Smooth muscle cell (in vitro differentiated cells): ENCODE measurements at regions not wholly inside any gene's neighbourhood (a gene's known extent, or its start where the extent isn't known, plus 50 kb on each side); places are given as distances from the start of the nearest gene placed in this dataset.
"Not testable (repeated sequence)": the region's sequence is repeated elsewhere in the genome, so short reads cannot be mapped to it uniquely, and the experiment has no call there.

ENCODE experiments used
- DNase-seq: peaks from one replicate; lab custom pipeline; 2025; ENCODE audit not compliant: unreplicated experiment; lab: John Stamatoyannopoulos, UW
- H2AFZ ChIP-seq: fragments of 200-600 bp; sonication (generic); 2 replicates; pipeline ENCODE4 v1.6.0; 2016; ENCODE audit warnings: antibody characterized with exemption, low read depth, mild to moderate bottlenecking
- H3F3A ChIP-seq: fragments of 200-600 bp; sonication (generic); 2 replicates; pipeline ENCODE4 v1.6.0; 2017; ENCODE audit warnings: antibody characterized with exemption, low read depth
- H3K27ac ChIP-seq: fragments of 200-600 bp; sonication (generic); 2 replicates; pipeline ENCODE4 v1.5.1; 2016; ENCODE audit warnings: low read depth, mild to moderate bottlenecking
- H3K27me3 ChIP-seq: fragments of 200-600 bp; sonication (generic); 2 replicates; pipeline ENCODE4 v1.6.1; 2016; ENCODE audit warnings: low read depth, mild to moderate bottlenecking
- H3K36me3 ChIP-seq: fragments of 200-600 bp; sonication (generic); 2 replicates; pipeline ENCODE4 v1.5.1; 2016; ENCODE audit warnings: low read depth
- H3K4me1 ChIP-seq: fragments of 200-600 bp; sonication (generic); 2 replicates; pipeline ENCODE4 v1.5.1; 2016; ENCODE audit warnings: low read depth
- H3K4me2 ChIP-seq: fragments of 200-600 bp; sonication (generic); 2 replicates; pipeline ENCODE4 v1.6.0; 2016; ENCODE audit warnings: mild to moderate bottlenecking
- H3K4me3 ChIP-seq: fragments of 200-600 bp; sonication (generic); 2 replicates; pipeline ENCODE4 v1.5.1; 2016; ENCODE audit warnings: mild to moderate bottlenecking
- H3K79me2 ChIP-seq: fragments of 200-600 bp; sonication (generic); 2 replicates; pipeline ENCODE4 v1.6.0; 2016; ENCODE audit warnings: low read depth, mild to moderate bottlenecking
- H3K9ac ChIP-seq: fragments of 200-600 bp; sonication (generic); 2 replicates; pipeline ENCODE4 v1.6.0; 2016; ENCODE audit warnings: low read depth
- H3K9me3 ChIP-seq: fragments of 200-600 bp; sonication (generic); replicated peaks from 2 replicates; pipeline ENCODE4 v1.5.1; 2016; ENCODE audit warnings: low read depth
- H4K20me1 ChIP-seq: fragments of 200-600 bp; sonication (generic); 2 replicates; pipeline ENCODE4 v1.6.0; 2016; ENCODE audit warnings: low read depth
- CTCF ChIP-seq: fragments of 200-600 bp; sonication (generic); IDR thresholded peaks from 2 replicates; pipeline ENCODE4 v1.5.1; 2017; ENCODE audit warnings: borderline replicate concordance, mild to moderate bottlenecking, antibody characterized with exemption; ENCODE audit not compliant: insufficient read depth, poor library complexity, severe bottlenecking
- WGBS: methylation state at CpG from one replicate; pipeline ENCODE4 v1.1.7; 2016; ENCODE audit warnings: low lambda C conversion rate; 5-methylcytosine and 5-hydroxymethylcytosine counted together

DNA sequence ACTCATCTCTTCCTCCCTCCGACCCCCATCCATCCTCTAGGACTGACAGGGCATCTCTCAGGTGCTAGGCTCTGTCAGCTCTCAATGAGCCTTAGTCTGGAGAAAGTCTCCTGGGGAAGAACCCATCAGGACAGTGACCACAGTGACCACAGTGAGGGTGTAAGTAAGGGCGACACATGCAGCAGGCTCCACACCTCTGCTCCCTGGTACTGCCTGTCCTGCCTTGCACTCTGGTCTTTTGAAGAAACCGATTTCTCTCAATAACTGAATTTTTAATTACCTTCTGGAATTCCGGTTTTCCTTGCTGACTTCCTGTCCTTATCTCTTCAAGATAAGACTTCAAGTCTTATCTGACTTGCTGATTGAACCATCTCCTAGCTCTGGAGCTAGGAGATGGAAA lies 190.2 kb downstream of the ACTR3B start:
- Histone ChIP-seq H3F3A (no peaks in the 10 kb centered on the region), H3K79me2 (no peaks in the 10 kb centered on the region), H4K20me1 (no peaks in the 10 kb centered on the region), H3K4me1 (no peaks in the 10 kb centered on the region), H3K4me2 (no peak overlapping the region), H2AFZ (no peak overlapping the region), H3K9ac (no peak overlapping the region), H3K27me3 (no peaks in the 10 kb centered on the region), H3K9me3 (no peaks in the 10 kb centered on the region), H3K36me3 (no peaks in the 10 kb centered on the region), H3K4me3 (no peak overlapping the region), H3K27ac (no peak overlapping the region)
- DNase-seq = no peak
- WGBS = 87% methylated on average over 4 of the region's 4 CpGs
- no peak for TF ChIP-seq CTCF

DNA sequence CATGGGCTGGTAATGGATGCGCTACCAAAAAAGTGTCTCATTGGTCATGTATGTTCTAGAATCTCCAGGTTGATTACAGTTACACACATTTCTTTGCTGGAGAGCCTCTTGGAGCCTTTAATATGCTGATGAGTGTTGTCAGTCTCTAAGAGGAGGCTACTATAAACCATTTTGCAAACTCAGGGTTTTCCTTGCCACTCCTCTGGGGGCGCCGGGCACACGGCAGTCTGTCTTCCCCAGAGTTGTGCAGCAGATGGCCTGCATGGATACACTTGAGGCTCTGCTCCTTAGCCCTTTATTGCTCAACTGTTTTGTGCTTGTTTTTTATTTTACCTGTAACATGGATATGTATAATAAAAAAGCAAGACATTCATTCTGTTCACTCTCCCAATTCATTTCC lies 196.5 kb downstream of the ACTR3B start:
- H3K27me3 ChIP-seq = no peaks in the 10 kb centered on the region
- no peaks in the 10 kb centered on the region for H3F3A ChIP-seq
- H3K9me3 ChIP-seq = no peaks in the 10 kb centered on the region
- no peaks in the 10 kb centered on the region for H3K4me1 ChIP-seq
- no peaks in the 10 kb centered on the region for H3K36me3 ChIP-seq
- no peaks in the 10 kb centered on the region for H4K20me1 ChIP-seq
- H3K27ac ChIP-seq = no peak overlapping the region
- WGBS = 77% methylated on average over 4 of the region's 4 CpGs
- no peak overlapping the region for H3K4me2 ChIP-seq
- H3K4me3 ChIP-seq = no peak overlapping the region
- DNase-seq = no peak
- H2AFZ ChIP-seq = no peak overlapping the region
- H3K79me2 ChIP-seq = no peaks in the 10 kb centered on the region
- H3K9ac ChIP-seq = no peak overlapping the region
- no peak for TF ChIP-seq CTCF

GRCh38 chr7:152959610-152960009 lies 200.1 kb downstream of the ACTR3B start:
- no peak overlapping the region for H3K27ac ChIP-seq
- no peaks in the 10 kb centered on the region for H3K36me3 ChIP-seq
- no peak for DNase-seq
- no peaks in the 10 kb centered on the region for H3K79me2 ChIP-seq
- no peak overlapping the region for H2AFZ ChIP-seq
- H3F3A ChIP-seq = no peaks in the 10 kb centered on the region
- no peaks in the 10 kb centered on the region for H3K4me1 ChIP-seq
- no peak overlapping the region for H3K4me2 ChIP-seq
- no peak overlapping the region for H3K4me3 ChIP-seq
- H3K9me3 ChIP-seq = no peaks in the 10 kb centered on the region
- WGBS = 65% methylated on average over 5 of the region's 5 CpGs
- no peak overlapping the region for H3K9ac ChIP-seq
- H3K27me3 ChIP-seq = no peaks in the 10 kb centered on the region
- H4K20me1 ChIP-seq = no peaks in the 10 kb centered on the region
- no peak for TF ChIP-seq CTCF

DNA sequence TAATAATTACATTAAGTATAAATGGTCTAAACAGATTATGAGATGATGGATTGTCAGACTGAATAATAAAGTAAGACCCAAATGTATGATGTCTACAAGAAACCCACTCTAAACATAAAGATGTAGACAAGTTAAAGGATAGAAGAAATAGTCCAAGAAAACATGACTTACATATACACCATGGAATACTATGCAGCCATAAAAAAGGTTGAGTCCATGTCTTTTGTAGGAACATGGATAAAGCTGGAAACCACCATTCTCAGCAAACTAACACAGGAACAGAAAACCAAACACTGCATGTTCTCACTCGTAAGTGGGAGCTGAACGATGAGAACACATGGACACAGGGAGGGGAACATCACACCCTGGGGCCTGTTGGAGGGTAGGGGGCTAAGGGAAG lies 202.2 kb downstream of the ACTR3B start:
- WGBS = 70% methylated on average over 2 of the region's 2 CpGs
- not testable (repeated sequence) for H3K36me3 ChIP-seq

More for the DNA sequence above, 202.2 kb downstream of the ACTR3B start:
- not testable (repeated sequence) for H3K9me3 ChIP-seq, H3K79me2 ChIP-seq, DNase-seq, H3K27ac ChIP-seq, H3K4me3 ChIP-seq, H2AFZ ChIP-seq, H3K4me2 ChIP-seq, H3K9ac ChIP-seq, H3K4me1 ChIP-seq, H3F3A ChIP-seq, H3K27me3 ChIP-seq, H4K20me1 ChIP-seq
